Calu3 (cell line): ENCODE measurements at regions not wholly inside any gene's neighbourhood (a gene's known extent, or its start where the extent isn't known, plus 50 kb on each side); places are given as distances from the start of the nearest gene placed in this dataset.

Source experiments
- BruUV-seq: library from RNA; stranded (reverse); fragments of 400-500 nt; replicated peaks from 2 replicates; lab custom pipeline; 2021; lab: Mats Ljungman, UMichigan
- CTCF ChIA-PET: fragments of 300-600 bp; sonication (Branson Sonifier 250); formaldehyde crosslinking; loops from one replicate; lab custom pipeline; 2022; ENCODE audit warnings: antibody characterized with exemption; lab: Charles Lee
- DNase-seq: peaks from one replicate; pipeline ENCODE4 v3.0.0; 2022
- H3K27ac Mint-ChIP-seq: one replicate; pipeline ENCODE4 v1.8.0; 2022; ENCODE audit warnings: mixed read lengths; ENCODE audit not compliant: unreplicated experiment
- H3K27me3 Mint-ChIP-seq: one replicate; pipeline ENCODE4 v1.8.0; 2022; ENCODE audit warnings: mixed read lengths; ENCODE audit not compliant: unreplicated experiment
- H3K36me3 Mint-ChIP-seq: one replicate; pipeline ENCODE4 v1.8.0; 2022; ENCODE audit warnings: mild to moderate bottlenecking, moderate library complexity, mixed read lengths; ENCODE audit not compliant: insufficient read depth, unreplicated experiment
- H3K4me1 Mint-ChIP-seq: one replicate; pipeline ENCODE4 v1.8.0; 2022; ENCODE audit warnings: mild to moderate bottlenecking, low read depth, mixed read lengths; ENCODE audit not compliant: unreplicated experiment
- H3K4me3 Mint-ChIP-seq: one replicate; pipeline ENCODE4 v1.8.0; 2022; ENCODE audit warnings: mild to moderate bottlenecking, low read depth, moderate library complexity, mixed read lengths; ENCODE audit not compliant: unreplicated experiment
- H3K9me3 Mint-ChIP-seq: one replicate; pipeline ENCODE4 v1.8.0; 2022; ENCODE audit warnings: low read depth, mixed read lengths; ENCODE audit not compliant: unreplicated experiment
- intact Hi-C: fragments of 100-400 bp; cut with micrococcal nuclease; formaldehyde crosslinking; loops from one replicate; pipeline ENCODE4 v1.10.0; 2022; ENCODE audit not compliant: unreplicated experiment
- TF ChIP-seq, protein P1 (sequence below): fragments of 200-600 bp; IDR thresholded peaks from one replicate; pipeline ENCODE4 v1.8.0; 2022; ENCODE audit warnings: antibody characterized with exemption; ENCODE audit not compliant: unreplicated experiment

DNA sequence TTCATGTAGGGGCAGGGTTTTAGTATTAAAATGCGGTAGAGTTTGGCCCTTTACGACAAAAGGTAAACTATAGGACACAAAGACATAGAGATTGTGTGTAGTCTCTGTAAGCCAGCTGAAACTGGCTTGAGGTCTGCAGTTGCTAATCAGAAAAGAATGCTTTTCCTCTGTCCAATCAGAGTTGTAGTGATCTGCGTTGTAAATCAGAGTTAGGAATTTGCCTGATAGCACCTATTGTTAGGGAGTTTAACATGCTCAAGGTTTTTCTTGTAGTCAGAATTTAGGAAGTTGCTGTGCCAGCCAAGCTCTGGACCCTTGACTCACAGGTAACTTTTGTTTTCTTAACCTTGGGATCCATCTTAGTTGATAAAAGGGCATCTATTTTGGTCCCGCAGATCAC is 61.2 kb upstream of the VTCN1 start:
- Mint-ChIP-seq H3K27ac (no peak overlapping the region), H3K4me1 (peaks cover 28% of the 10 kb centered on the region), H3K4me3 (no peak overlapping the region), H3K9me3 (no peaks in the 10 kb centered on the region), H3K27me3 (no peaks in the 10 kb centered on the region), H3K36me3 (no peaks in the 10 kb centered on the region)
- no TSS peak for BruUV-seq
- DNase-seq = no peak
- CTCF ChIA-PET = no interaction called here
- intact Hi-C loops = no loop called here
- TF ChIP-seq, protein P1, sequence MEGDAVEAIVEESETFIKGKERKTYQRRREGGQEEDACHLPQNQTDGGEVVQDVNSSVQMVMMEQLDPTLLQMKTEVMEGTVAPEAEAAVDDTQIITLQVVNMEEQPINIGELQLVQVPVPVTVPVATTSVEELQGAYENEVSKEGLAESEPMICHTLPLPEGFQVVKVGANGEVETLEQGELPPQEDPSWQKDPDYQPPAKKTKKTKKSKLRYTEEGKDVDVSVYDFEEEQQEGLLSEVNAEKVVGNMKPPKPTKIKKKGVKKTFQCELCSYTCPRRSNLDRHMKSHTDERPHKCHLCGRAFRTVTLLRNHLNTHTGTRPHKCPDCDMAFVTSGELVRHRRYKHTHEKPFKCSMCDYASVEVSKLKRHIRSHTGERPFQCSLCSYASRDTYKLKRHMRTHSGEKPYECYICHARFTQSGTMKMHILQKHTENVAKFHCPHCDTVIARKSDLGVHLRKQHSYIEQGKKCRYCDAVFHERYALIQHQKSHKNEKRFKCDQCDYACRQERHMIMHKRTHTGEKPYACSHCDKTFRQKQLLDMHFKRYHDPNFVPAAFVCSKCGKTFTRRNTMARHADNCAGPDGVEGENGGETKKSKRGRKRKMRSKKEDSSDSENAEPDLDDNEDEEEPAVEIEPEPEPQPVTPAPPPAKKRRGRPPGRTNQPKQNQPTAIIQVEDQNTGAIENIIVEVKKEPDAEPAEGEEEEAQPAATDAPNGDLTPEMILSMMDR = no peak

DNA sequence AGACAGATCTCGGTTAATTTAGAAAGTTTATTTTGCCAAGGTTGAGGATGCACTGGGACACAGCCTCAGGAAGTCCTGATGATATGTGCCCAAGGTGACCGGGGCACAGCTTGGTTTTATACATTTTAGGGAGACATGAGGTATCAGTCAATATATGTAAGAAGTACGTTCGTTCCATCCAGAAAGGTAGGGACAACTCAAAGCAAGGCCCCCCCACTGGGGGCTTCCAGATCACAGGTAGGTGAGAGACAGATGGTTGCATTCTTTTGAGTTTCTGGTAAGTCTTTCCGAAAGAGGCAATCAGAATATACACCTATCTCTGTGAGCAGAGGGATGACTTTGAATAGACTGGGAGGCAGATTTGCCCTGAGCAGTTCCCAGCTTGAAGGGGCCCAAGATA is 60.4 kb upstream of the VTCN1 start:
- Mint-ChIP-seq H3K4me1 (peaks cover 28% of the 10 kb centered on the region), H3K9me3 (no peaks in the 10 kb centered on the region), H3K27me3 (no peaks in the 10 kb centered on the region), H3K27ac (no peak overlapping the region), H3K36me3 (no peaks in the 10 kb centered on the region), H3K4me3 (no peak overlapping the region)
- TF ChIP-seq, protein P1 = no peak
- no TSS peak for BruUV-seq
- CTCF ChIA-PET = no interaction called here
- DNase-seq = no peak
- intact Hi-C loops = no loop called here

DNA sequence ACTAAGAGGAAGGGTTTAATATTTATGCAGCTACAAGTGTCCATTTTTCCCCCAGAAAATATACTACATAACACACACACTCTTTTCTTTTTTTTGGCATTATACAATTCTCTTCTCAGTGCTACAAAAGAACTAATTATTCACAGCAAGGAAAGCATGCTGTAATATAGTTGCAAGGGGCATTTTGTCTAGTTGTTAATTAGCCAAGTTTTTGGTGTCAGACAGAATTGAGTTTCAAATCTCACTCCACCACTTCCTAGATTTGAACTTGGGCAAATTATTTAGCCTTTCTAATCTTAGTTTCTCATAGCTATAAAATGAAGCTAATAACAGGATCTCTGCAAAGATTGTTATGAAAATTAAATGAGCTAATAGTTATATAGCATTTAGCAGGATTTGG is 60.0 kb upstream of the VTCN1 start:
- intact Hi-C loops = no loop called here
- Mint-ChIP-seq H3K4me3 (no peak overlapping the region), H3K27me3 (no peaks in the 10 kb centered on the region), H3K36me3 (no peaks in the 10 kb centered on the region), H3K27ac (no peak overlapping the region), H3K4me1 (peaks cover 28% of the 10 kb centered on the region), H3K9me3 (no peaks in the 10 kb centered on the region)
- TF ChIP-seq, protein P1 = no peak
- DNase-seq = no peak
- CTCF ChIA-PET = no interaction called here
- BruUV-seq = no TSS peak

DNA sequence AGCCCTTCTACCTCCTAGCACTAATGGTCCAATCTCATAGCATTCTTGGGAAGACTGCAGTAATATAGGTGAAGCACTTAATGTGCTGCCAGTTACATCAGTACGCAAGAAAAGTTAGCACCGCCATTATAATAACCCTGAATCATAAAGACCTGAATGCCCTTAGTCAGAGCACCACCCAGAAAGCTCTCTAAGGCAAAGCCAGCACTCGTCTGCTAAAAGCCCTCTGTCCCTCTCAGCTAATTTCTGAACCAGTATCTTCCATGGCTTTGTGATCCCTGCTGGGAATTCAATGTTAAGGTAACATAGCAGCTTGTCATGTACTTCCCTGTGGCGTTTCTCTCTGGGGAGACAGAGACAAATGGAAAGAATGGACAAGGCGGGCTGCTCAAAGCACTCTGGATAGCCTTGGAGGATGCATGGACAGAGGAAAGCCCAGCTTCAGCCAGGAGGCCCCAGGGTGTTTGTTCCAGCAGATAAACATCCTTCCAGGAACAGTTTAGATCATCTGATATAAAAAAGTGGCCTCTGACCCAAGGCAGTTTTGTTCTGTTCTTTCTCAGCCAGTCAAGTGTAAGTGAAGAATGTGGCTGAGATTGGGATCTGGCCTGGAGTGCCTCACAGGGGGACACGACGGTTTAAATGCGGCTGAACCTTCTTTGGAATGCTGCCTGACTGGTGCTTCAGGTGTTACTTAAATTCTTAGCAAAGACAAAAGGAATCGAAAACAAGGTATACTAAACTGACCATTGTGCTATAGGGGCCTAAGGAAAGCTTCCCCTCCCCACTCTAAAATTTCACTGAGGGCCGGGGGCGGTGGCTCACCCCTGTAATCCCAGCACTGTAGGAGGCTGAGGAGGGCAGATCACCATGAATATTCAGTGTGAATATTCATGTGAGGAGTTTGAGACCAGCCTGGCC is 58.1 kb upstream of the VTCN1 start:
- H3K36me3 Mint-ChIP-seq = no peaks in the 10 kb centered on the region
- H3K27me3 Mint-ChIP-seq = no peaks in the 10 kb centered on the region
- DNase-seq = peak; percentile 50
- peak overlapping the region; percentile 30 for H3K27ac Mint-ChIP-seq
- CTCF ChIA-PET = interaction anchor here (1.2 kb wide), 1 partner anchor 147 kb away, joined by 4 read pairs; no protein-coding TSS in a partner anchor
- no peaks in the 10 kb centered on the region for H3K9me3 Mint-ChIP-seq
- intact Hi-C loops = loop anchor here (5.0 to 10.0 kb wide), 2 partner anchors 36 to 64 kb away; no protein-coding TSS in a partner anchor
- no peak overlapping the region for H3K4me3 Mint-ChIP-seq
- no TSS peak for BruUV-seq
- H3K4me1 Mint-ChIP-seq = peaks cover 28% of the 10 kb centered on the region
- TF ChIP-seq, protein P1 = no peak
